PFSK-1 (cell line): ENCODE measurements at regions not wholly inside any gene's neighbourhood (a gene's known extent, or its start where the extent isn't known, plus 50 kb on each side); places are given as distances from the start of the nearest gene placed in this dataset.

Source experiments
- POLR2AphosphoS5 ChIP-seq: IDR thresholded peaks from 2 replicates; pipeline ENCODE4 v1.6.1; 2012; ENCODE audit warnings: low read depth, mild to moderate bottlenecking, control low read depth, low read length, moderate library complexity
- SIN3A ChIP-seq: IDR thresholded peaks from 2 replicates; pipeline ENCODE4 v1.6.1; 2012; ENCODE audit warnings: mild to moderate bottlenecking, low read length, moderate library complexity, borderline replicate concordance; ENCODE audit not compliant: insufficient read depth

GRCh38 chr20:1841554-1842140 is 53.6 kb upstream of the SIRPA start:
- no peak for TF ChIP-seq POLR2AphosphoS5
- TF ChIP-seq SIN3A: no peak
